ENCODE measurements at regions not wholly inside any gene's neighbourhood (a gene's known extent, or its start where the extent isn't known, plus 50 kb on each side); places are given as distances from the start of the nearest gene placed in this dataset.
A peak's percentile ranks its signal among the peaks of the same experiment; 100 is the strongest.

DNA sequence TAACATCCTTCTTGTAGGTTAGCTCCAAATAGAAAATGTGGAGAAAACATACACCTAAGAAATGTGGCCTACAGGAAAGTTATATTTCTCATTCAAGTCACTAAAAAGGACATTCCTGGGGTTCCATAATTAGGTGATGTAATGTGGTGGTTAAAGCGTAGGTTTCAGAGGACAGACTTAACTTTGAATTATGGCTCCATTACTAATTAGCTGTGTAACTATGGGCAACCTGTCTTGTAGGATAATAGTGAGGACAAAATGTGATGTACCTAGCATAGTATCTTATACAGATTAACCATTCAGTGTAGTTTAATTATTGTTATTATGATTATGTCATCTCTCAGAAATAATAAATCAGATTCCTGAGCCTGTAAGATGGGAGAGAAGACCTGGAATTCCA, 602.5 kb downstream of the TSN start:
- no peak for DNase-seq

DNA sequence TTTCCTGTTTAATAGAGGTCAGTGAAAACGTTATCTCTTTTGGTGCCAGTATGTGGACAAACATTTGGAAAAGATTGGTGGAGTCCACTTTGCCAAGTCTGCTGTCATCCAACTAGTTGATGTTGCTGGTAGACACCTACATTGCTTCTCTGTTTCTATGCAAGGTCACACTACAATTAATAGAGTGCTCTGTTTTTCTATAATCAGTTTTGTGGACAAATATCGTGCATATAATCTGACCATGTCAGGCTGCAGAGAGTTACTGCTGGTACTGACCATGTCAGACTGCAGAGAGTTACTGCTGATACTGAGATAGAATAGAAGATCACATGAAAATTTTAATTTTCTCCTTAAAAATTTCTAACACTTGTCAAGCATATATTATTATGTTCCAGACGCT, 603.3 kb downstream of the TSN start:
- DNase-seq = no peak

DNA sequence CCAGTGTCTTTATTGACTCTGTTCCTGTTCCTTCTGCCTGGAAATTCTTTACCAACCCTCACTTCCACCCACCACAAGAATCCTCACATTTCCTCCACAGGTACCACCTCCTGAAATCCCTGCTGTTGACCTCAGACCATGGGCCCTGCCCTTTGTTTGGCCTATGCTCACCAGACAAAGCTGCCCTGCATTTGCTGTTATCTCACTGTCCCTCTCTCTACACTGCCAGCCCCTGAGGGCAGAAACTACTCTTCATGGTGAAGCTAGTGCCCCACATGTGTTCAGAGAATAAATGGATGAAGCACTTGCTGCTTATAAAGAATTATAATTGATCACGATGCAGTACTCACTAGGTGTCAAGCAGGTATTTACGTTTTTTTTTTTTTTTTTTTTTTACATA, 608.4 kb downstream of the TSN start:
- DNase-seq = no peak

DNA sequence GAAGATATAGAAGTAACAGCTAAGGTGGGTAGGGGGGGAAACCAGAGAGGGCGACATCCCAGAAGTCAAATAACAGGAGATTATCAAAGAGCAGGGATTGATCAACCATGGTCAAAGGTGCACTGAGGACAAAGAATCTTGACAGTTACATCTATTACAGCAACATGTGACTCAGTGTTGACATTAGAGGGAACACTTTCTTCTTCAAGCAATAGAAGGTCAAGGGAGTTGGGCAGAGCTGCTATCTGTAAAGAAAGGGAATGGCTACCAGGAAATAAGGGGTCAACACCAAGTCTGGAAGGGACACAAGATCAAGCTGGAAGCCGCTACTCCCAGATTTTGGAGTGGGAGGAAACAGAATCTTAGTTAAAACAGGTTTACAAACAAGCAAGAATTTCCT, 611.0 kb downstream of the TSN start:
- DNase-seq = no peak

DNA sequence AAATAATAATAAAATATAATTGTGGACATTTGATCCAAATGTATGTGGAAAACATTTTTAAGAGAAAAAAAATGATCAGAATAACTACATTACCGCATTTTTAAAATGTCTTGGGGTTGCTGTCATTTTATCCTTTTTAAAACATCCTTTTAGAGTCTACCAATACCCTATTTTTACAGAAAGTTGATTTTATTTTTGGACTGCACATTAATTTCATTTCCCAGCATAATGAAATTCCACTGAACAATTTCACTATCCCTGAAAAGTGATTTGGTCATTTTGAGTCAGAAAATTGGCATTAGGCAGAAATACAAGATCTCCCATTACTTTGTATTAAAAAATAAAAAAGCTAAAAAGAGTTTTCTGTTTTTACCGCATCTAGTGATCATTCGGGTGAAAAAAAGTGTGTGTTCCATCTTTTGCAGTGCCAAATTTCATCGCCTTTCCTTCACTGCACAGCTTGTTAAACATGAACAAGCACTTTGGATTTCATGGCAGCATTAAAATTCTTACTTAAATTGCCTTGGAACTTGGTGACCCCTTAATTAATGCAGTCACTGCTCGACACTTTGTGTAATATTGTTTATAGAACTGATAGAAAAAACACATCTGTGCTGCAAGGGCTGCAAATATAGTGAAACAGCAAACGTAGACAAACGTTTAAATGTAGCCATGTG, 611.7 kb downstream of the TSN start:
- DNase-seq = no peak

DNA sequence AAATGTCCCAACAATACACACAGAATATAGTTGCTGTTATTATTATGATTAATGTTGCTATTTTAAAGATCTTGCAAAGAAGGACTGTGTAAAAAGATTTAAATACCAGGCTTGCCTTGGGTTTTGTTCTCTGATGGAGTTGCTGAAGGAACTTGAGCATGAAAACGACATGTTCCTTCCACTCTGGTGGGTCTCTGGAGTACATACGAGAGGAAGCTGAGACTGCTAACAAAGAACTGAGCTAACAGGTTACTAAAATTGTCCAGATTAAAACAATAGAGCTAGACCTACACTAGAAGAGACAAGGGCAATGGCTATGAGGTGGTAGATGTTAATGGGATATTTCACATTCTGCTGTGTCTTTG, 612.2 kb downstream of the TSN start:
- DNase-seq = no peak

DNA sequence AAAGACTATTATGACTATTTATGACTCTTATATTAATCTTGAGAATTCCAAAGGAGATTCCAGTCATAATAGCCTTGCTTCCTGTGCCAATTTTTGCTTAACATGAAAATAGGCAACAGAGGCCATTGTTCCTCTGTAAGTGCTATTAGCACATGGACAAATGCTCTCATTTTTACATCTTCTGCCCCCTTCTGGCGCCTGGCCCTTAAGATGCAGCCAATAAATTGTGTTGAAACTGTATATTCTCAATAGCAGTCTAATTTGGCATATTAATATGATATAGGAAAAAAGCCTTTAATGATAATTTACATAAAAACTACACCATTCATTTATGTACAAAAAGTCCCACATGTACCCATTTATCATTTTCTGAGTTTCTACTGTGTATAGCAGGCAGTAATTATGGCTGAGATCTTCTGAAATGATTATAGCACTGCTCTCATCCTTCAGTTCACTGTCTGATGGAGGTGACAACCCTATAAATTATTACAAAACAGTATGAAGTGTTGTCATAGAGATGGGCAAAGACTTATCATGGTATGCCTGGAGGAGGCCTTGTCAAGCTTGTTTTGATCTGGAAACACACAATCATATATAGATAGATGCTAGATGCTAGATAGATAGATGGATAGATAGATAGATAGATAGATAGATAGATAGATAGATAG, 613.3 kb downstream of the TSN start:
- no peak for DNase-seq

DNA sequence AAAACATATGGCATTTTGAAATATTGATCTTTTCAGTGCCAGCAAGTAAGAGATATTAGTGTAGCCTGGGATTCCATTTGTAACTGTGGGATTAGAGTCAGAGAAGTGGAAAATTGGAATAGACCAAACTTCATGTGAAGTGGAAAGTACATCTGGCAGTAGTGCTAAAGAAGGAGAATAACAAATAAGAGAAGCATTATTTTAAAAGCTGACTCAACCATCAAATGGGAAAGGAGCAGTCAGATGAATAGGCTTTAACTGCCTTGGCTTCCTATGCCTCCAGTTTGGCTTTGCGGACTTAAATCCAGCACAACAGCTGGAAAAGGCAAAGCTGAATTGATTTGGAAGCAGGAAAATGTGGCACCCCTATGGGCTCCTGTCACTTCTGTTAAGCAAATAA, 623.1 kb downstream of the TSN start:
- DNase-seq = no peak

DNA sequence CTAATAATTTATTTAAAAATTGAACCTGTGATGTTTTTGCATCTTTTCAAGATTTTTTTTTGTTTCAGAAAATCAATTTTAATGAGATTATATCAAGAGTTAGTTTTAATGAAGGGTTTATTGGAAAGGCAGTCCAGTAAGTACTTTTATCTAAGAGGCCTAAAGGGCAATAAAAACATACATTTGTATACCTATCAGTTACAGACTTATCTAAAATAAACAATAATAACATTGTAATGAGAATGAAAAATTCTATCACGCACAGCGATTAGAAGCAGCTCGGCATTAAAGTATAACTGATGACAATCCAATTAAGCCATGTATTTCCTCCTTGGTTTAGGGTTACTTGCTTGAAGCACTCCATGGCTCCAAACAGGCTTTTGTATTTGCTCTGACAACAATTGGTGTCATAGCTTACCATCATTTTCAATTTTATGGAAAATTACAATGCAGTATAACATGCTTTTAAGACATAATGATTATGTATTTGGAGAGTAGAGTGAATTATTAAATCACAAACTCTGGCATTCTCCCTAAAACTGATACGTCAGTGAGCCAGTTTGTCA, 629.4 kb downstream of the TSN start:
- peak; percentile 63 for DNase-seq

DNA sequence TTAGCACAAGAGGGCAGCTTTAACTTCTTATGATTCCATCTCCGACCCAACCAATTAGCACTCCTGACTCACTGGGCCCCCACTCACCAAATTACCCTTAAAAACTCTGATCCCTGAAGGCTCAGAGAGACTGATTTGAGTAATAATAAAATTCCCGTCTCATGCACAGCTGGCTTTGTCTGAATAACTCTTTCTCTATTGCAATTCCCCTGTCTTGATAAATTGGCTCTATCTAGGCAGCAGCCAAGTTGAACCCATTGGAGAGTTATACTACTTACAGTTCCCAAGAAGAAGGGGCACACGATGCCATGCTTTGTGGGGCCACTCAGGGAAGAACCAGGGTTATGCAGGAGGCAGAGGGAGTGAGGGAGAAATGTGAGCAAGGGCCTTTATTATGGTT, 632.8 kb downstream of the TSN start:
- DNase-seq = no peak

DNA sequence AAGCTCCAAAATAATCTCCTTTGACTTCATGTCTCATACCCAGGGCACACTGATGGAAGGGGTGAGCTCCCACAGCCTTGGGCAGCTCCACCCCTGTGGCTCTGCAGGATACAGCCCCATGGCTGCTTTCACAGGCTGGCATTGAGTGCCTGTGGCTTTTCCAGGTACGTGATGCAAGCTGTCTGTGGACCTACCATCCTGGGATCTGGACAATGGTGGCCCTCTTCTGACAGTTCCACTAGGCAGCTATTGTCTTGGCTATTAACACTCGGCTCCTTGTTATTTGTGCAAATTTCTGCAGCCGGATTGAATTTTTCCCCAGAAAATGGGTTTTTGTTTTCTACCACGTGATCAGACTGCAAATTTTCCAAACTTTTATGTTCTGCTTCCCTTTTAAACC, 634.2 kb downstream of the TSN start:
- no peak for DNase-seq

DNA sequence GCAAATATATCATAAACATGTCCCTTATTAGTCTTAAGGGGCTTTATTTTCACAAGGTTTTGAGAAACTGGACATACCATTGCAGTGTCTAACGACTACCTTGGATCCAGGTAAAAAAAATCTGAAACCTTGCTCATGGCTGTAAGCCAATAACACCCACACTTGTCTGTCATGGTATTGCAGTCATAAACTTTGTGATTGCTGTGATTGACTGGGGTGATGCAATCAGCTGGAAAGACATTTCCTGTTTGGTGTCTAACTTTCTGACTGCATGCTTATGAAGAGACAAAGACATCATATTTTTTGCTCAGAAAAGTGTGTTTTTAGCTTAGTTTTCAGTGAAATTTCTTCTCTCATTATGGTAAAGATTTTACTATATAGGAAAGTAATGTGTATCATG, 635.0 kb downstream of the TSN start:
- no peak for DNase-seq

DNA sequence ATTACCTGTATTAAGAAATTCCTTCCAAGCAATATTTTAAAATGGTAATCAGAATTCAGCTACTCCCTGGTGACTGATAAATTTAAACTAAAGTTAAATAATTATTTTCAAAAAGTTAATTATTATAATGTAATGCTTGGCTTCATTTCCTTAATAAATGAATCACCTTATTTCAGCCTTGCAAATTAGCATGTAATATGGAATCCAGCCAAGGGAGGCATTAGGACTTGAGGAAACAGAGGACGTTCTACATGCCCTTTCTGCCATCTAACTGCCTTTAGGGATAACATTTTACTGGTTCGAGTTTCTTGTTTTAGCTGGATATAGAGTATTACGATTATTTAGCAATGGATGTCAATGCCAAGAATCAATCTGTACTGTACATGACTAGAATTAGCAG, 636.3 kb downstream of the TSN start:
- no peak for DNase-seq

DNA sequence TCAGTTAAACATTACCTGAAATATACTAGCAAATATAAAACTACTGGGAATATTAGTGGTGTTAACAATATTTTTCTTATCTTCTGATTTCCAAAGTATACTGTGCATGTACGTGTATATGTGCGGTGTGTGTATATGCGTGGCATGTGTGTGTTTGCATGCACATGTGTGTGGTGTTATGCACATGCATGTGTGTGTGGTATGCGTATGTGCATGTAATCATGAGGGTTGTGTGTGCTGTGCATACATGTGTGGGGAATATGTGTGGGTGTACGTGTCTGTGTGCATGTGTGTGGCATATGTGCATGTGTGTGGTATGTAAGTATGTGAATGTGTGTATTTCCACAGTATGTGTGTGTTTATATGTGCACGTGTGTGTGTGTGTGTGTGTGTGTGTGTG, 640.2 kb downstream of the TSN start:
- DNase-seq = no peak

DNA sequence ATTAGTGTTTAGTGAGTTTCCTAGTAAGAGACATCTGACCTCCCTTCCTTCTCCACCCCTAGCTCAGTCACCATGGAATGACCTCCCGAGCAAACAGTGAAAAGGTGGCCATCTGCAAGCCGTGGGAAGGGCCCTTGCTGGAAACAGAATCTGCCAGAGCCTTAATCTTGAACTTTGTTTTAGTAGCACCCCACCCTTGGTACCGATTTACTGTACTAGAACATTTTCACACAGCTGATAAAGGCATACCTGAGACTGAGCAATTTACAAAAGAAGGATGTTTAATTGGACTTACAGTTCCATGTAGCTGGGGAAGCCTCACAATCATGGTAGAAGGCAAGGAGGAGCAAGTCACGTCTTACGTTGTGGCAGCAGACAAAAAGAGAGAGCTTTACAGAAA, 655.8 kb downstream of the TSN start:
- no peak for DNase-seq

DNA sequence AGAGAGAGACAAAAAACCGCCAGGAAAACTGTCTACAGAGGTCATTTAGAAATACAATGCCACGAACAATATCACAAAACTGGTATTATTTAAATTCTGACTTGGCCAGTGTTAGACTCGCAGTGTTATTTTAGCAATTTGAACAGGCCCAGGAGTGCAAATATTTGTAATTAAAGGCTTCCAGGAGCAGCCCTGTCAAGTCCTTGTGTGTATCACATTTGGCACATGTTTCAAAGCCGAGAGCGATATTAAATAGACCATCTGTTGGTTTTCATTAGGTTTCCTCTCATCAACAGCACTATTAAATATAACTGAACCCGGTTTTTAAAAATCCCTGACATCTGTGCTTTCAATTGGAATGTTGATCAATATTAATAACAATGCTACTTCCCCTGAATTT, 656.9 kb downstream of the TSN start:
- DNase-seq = peak; percentile 39

DNA sequence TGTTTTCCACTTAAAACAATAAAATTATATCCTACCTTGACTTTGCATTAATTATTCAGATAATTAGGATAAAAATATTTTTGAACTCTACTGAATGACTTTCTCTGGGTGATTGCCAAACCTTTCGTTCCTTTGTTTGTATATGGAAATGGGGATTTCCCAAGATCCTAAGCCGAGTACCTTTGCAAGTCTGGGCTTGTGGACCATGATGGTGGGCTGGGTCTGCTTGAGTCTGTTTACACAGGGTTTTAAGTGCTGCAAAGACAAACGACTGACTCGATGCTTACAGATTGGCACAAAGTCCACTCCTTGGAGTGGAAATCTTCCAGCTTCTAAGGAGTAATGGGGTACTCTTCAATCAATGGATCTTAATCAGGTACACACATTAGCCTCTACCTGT, 659.5 kb downstream of the TSN start:
- DNase-seq = peak; percentile 14

DNA sequence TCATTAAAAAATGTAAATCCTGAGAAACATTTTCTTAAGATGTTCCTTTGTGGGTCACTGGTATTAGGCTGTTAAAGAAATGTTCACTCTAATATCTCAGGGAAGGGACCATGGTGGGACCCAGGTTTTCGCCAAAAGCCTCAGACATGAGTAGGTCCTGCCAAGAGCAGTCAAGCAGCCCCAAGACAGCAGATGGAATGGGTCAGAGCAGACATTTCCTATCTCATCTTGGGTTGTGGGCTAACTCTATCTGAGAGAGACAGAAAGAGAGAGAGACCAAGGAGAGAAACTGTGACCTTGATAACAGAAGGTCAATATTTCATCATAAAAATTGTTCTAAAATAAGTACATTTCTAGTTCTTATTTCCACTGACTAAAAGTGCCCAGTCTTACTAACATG, 661.7 kb downstream of the TSN start:
- no peak for DNase-seq

DNA sequence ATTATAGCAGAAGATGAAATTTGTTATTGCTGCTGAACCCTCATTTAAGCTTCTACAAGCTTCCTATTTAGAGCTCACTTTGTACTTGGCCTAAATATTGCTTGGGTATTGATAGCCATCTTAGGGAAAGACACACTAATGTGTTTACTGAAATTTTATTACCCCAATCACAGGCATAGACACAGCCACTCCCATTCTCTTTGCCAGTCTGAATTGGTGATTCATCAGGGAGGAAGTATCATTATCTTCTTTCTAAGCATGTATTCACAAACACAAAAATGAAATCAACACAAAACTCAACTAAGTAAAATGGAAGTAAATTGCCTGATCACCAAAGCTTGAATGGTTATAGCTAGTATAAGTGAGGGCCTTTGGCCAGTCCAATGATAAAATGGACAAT, 666.3 kb downstream of the TSN start:
- no peak for DNase-seq

DNA sequence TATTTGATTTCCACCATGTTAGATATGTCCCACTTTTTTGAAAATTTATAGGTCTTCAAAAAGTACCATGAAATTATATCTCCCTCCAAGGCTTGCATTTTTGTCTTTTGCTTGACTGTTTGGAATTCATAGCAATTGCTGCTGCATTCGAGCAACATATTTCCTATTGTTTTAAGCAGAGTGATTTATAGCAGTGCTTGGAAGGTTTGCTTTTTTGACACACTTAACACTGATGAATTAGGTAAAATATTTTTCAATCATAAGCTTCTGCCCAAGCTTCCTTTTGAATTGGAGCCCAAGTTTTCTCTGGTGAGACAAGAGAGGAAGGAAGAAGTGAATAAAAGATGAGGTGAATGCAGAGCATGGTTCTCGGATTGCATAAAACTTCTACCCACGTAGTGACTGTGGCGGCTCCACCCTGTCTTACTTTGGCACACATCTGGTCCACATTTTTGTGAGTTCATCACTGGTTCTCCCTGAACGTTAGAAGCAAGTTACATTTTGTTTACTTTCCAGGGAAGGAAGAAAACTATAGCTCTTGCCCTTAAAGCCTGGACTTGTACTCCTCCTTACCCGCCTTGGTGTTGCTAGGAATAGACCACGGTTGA, 667.0 kb downstream of the TSN start:
- no peak for DNase-seq

DNA sequence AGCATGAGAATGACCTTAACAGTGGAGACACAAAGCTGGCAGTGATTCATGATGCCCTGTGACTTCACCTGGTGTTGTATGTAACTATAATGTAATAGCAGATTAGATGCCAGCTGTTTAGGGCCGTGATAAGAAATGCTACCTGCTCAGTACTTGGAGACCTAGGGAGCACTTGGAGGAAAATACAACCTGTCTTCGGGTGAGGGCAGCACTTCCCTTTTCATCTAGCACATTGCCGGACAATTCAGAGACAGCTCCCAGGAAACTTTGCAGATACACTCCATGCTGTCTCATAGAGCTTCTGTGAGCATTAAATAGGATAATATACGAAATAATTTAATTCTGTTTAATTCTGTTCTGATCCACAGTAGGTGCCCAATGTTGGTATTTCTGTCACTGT, 668.5 kb downstream of the TSN start:
- DNase-seq = no peak

DNA sequence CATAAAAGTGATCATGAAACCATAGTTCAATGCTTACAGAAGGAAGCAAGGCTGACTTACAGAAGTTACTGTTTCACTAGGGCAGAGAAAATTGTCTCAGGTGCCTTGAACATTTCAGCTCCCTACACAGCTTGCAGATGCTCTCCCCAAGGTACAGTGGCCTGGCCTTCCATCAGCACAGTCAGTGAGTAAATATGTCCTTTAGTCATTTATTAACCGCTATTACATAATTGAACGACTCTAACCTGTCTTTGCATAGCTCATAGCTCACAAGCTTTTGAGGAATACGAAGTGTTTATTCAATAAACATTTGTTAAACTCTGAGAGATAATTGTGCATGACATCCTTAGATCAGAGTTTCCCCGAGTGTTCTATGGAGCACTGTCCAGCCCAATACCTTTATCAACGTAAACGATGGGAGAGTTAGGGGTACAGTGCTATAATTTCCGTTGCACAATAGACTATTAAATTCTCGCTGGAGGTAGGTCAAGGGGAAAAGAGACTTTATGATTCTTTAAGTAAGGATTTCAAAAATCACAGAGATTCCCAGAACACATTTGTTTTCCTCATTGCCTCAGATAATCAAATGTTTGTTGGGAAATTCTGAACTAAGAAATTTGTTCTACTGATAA, 677.8 kb downstream of the TSN start:
- no peak for DNase-seq

DNA sequence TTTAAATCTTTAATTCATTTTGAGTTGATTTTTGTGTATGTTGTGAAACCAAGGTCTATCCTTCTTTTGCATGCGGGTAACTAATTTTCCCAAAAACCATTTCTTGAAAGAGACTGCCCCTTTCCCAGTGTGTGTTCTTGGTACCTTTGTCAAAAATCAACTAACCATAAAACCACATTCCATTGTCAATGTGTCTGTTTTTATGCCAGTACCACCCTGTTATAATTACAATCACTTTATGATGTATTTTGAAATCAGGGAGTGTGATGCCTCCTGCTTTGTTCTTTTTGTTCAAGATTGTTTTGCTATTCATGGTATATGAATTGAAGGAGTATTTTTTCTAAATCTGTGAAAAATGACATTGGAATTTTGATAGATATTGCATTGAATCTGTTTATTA, 689.6 kb downstream of the TSN start:
- DNase-seq = no peak

DNA sequence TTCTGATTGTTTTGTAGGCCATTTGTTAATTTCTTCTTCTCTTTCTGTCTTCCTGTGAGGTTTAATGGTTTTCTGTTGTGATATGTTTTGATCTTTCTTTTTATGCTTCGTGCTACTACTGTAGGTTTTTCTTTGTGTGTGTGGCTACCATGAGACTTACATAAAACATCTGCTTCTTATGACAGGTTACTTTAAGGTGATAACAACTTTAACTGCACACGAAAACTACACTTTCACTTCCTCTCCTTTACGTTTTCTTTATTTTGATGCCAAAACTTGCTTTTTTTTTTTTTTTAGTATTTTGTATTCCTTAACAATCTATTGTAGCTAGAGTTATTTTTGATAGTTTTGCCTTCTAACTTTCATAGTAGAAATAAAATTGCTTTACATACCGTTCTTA, 691.3 kb downstream of the TSN start:
- no peak for DNase-seq

Measured in NCI-H146 (cell line).